Loucy (cell line): ENCODE measurements at regions not wholly inside any gene's neighbourhood (a gene's known extent, or its start where the extent isn't known, plus 50 kb on each side); places are given as distances from the start of the nearest gene placed in this dataset.

Experiments used
- H2AFZ ChIP-seq: fragments of 200-600 bp; sonication (generic); 2 replicates; pipeline ENCODE4 v1.6.0; 2016; ENCODE audit warnings: antibody characterized with exemption, mild to moderate bottlenecking, low read length, moderate library complexity
- H3F3A ChIP-seq: fragments of 200-600 bp; 2 replicates; pipeline ENCODE4 v1.6.0; 2016; ENCODE audit warnings: antibody characterized with exemption, low read depth, mild to moderate bottlenecking
- H3K27me3 ChIP-seq: fragments of 200-600 bp; sonication (generic); 2 replicates; pipeline ENCODE4 v1.6.1; 2014; ENCODE audit warnings: low read length, mild to moderate bottlenecking; ENCODE audit not compliant: insufficient read depth, poor library complexity, severe bottlenecking
- H3K36me3 ChIP-seq: fragments of 200-600 bp; sonication (generic); 2 replicates; pipeline ENCODE4 v1.6.1; 2016; ENCODE audit warnings: low read length; ENCODE audit not compliant: insufficient read depth
- H3K4me1 ChIP-seq: fragments of 200-600 bp; sonication (generic); 2 replicates; pipeline ENCODE4 v1.5.1; 2014; ENCODE audit warnings: low read length, mild to moderate bottlenecking; ENCODE audit not compliant: insufficient read depth, poor library complexity, severe bottlenecking
- H3K4me2 ChIP-seq: fragments of 200-600 bp; sonication (generic); 2 replicates; pipeline ENCODE4 v1.6.0; 2014; ENCODE audit warnings: antibody characterized with exemption, low read length, low read depth, mild to moderate bottlenecking; ENCODE audit not compliant: poor library complexity, severe bottlenecking
- H3K4me3 ChIP-seq: fragments of 200-600 bp; sonication (generic); 2 replicates; pipeline ENCODE4 v1.5.1; 2014; ENCODE audit warnings: low read length, mild to moderate bottlenecking, mixed read lengths; ENCODE audit not compliant: poor library complexity, severe bottlenecking
- H3K79me2 ChIP-seq: fragments of 200-600 bp; sonication (generic); 2 replicates; pipeline ENCODE4 v1.6.1; 2014; ENCODE audit warnings: low read length; ENCODE audit not compliant: insufficient read depth
- H3K9ac ChIP-seq: fragments of 200-600 bp; sonication (generic); 2 replicates; pipeline ENCODE4 v1.6.0; 2014; ENCODE audit warnings: mild to moderate bottlenecking, low read depth, low read length, moderate library complexity; ENCODE audit not compliant: poor library complexity, severe bottlenecking
- H3K9me2 ChIP-seq: fragments of 200-600 bp; sonication (generic); replicated peaks from 2 replicates; pipeline ENCODE4 v1.6.1; 2016; ENCODE audit warnings: low read depth, low read length, mixed read lengths
- H3K9me3 ChIP-seq: fragments of 200-600 bp; sonication (generic); 2 replicates; pipeline ENCODE4 v1.6.1; 2014; ENCODE audit warnings: mild to moderate bottlenecking, antibody characterized with exemption, low read length, low read depth; ENCODE audit not compliant: insufficient read depth
- H4K20me1 ChIP-seq: fragments of 200-600 bp; sonication (generic); 2 replicates; pipeline ENCODE4 v1.6.0; 2014; ENCODE audit warnings: antibody characterized with exemption, low read length, mild to moderate bottlenecking; ENCODE audit not compliant: insufficient read depth, poor library complexity, severe bottlenecking
- EZH2phosphoT487 ChIP-seq: fragments of 200-600 bp; IDR thresholded peaks from 2 replicates; pipeline ENCODE4 v1.6.1; 2018; ENCODE audit warnings: antibody characterized with exemption, mild to moderate bottlenecking, moderate library complexity, borderline replicate concordance
- TF ChIP-seq, protein P1 (sequence below): fragments of 200-600 bp; sonication (generic); conservative IDR thresholded peaks from 2 replicates; pipeline ENCODE4 v1.5.1; 2014; ENCODE audit warnings: mild to moderate bottlenecking, antibody characterized with exemption, low read length

DNA sequence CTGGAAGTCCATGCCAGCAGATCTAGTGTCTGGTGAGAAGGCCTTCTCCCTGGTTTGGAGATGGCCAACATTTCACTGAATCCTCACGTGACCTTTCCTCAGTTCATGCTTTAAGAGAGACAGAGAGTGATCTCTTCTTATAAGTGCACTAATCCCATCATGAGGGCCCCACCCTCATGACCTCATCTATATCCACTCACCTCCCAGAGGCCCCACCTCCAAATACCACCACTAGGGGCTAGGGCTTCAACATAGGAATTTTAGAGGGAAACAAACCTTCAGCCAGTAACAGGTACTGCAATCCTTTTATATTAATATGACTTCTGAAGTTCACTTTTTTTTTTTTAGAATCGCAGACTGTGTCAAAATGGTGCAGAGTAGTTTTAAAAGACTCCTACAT is 496.9 kb upstream of the ADAMTS16 start:
- H3K4me3 ChIP-seq: no peak overlapping the region
- H3K27me3 ChIP-seq: no peaks in the 10 kb centered on the region
- H3K36me3 ChIP-seq: no peaks in the 10 kb centered on the region
- H4K20me1 ChIP-seq: no peaks in the 10 kb centered on the region
- no peaks in the 10 kb centered on the region for H3K9me2 ChIP-seq
- no peaks in the 10 kb centered on the region for H3K4me1 ChIP-seq
- no peak overlapping the region for H2AFZ ChIP-seq
- no peak overlapping the region for H3K9ac ChIP-seq
- H3F3A ChIP-seq: no peaks in the 10 kb centered on the region
- TF ChIP-seq, protein P1, sequence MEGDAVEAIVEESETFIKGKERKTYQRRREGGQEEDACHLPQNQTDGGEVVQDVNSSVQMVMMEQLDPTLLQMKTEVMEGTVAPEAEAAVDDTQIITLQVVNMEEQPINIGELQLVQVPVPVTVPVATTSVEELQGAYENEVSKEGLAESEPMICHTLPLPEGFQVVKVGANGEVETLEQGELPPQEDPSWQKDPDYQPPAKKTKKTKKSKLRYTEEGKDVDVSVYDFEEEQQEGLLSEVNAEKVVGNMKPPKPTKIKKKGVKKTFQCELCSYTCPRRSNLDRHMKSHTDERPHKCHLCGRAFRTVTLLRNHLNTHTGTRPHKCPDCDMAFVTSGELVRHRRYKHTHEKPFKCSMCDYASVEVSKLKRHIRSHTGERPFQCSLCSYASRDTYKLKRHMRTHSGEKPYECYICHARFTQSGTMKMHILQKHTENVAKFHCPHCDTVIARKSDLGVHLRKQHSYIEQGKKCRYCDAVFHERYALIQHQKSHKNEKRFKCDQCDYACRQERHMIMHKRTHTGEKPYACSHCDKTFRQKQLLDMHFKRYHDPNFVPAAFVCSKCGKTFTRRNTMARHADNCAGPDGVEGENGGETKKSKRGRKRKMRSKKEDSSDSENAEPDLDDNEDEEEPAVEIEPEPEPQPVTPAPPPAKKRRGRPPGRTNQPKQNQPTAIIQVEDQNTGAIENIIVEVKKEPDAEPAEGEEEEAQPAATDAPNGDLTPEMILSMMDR: no peak
- TF ChIP-seq EZH2phosphoT487: no peak
- no peaks in the 10 kb centered on the region for H3K79me2 ChIP-seq
- H3K9me3 ChIP-seq: no peaks in the 10 kb centered on the region
- no peak overlapping the region for H3K4me2 ChIP-seq

DNA sequence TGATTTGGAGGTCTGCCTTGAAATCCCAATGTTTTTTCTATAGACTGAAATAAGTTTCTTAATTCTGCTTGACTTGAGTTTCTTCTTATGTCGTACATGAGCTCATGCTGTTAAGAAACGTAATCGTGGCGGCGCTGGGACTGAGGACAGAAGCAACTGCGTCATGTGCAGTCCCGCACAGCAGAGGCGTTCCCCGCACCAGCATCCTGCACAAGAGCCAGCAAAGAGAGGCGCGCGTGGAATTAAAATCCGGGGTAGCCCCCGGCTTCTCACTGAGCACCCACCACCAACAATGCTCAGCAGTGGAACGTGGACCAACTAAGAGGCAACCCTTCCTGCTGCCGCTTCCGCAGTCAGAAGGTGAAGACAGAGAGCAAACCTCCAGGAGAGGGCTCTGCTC is 496.2 kb upstream of the ADAMTS16 start:
- Histone ChIP-seq H3F3A (no peaks in the 10 kb centered on the region), H3K4me1 (no peaks in the 10 kb centered on the region), H3K4me3 (no peak overlapping the region), H2AFZ (no peak overlapping the region), H3K4me2 (no peak overlapping the region), H3K36me3 (no peaks in the 10 kb centered on the region), H3K9ac (no peak overlapping the region), H4K20me1 (no peaks in the 10 kb centered on the region), H3K27me3 (no peaks in the 10 kb centered on the region), H3K9me2 (no peaks in the 10 kb centered on the region), H3K79me2 (no peaks in the 10 kb centered on the region), H3K9me3 (no peaks in the 10 kb centered on the region)
- no peak for TF ChIP-seq EZH2phosphoT487
- TF ChIP-seq, protein P1: no peak

DNA sequence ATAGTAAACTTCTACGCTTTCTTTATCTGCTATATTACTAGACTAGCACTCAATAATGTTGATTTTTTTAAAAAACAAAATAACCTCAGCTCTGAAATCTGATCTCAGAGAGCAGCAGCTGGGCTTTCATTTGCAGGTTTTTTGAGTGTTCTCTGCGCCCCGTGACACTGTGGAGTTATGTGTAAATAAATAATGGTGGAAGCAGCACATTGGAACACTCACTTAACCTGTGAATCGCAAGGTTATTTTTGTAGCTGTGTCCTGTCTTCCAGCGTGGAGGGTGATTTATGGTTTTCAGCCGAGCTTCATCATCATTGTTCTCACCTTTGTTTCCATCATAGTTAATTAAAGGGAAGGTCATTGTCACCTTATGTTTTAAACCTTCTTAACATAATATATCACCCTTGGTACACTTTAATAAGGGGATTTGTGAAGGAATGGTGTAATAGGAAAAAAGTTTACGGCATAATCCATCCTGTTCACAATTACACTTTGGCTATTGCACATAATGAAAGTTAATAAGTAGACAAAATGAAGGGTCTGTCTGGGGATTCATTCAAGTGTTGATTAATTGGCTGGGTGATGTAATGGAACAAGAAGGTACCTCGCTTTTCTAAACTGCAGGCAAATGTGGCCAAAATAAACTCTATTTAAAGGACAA is 493.3 kb upstream of the ADAMTS16 start:
- H3K4me3 ChIP-seq: no peak overlapping the region
- no peaks in the 10 kb centered on the region for H3K27me3 ChIP-seq
- no peaks in the 10 kb centered on the region for H3K9me3 ChIP-seq
- no peaks in the 10 kb centered on the region for H3K9me2 ChIP-seq
- H3K79me2 ChIP-seq: no peaks in the 10 kb centered on the region
- H3K4me2 ChIP-seq: no peak overlapping the region
- H3K36me3 ChIP-seq: no peaks in the 10 kb centered on the region
- no peaks in the 10 kb centered on the region for H4K20me1 ChIP-seq
- H3K9ac ChIP-seq: no peak overlapping the region
- no peak for TF ChIP-seq EZH2phosphoT487
- TF ChIP-seq, protein P1: no peak
- no peak overlapping the region for H2AFZ ChIP-seq
- no peaks in the 10 kb centered on the region for H3F3A ChIP-seq
- H3K4me1 ChIP-seq: no peaks in the 10 kb centered on the region
